HEK293T (cell line): ENCODE measurements at regions not wholly inside any gene's neighbourhood (a gene's known extent, or its start where the extent isn't known, plus 50 kb on each side); places are given as distances from the start of the nearest gene placed in this dataset.

Source experiments
- CTCF ChIA-PET: fragments of 350-600 bp; formaldehyde crosslinking; extraction: SDS; loops from one replicate; lab custom pipeline; 2021; ENCODE audit warnings: antibody characterized with exemption, inconsistent platforms; lab: Yijun Ruan, JAX
- POLR2A ChIA-PET: fragments of 350-600 bp; formaldehyde crosslinking; extraction: SDS; loops from one replicate; lab custom pipeline; 2020; ENCODE audit warnings: antibody characterized with exemption, inconsistent platforms; lab: Yijun Ruan, JAX
- DNase-seq: peaks from one replicate; pipeline ENCODE4 v3.0.0; 2012; ENCODE audit warnings: mixed read lengths; ENCODE audit errors: extremely low spot score
- ARNT ChIP-seq: fragments of 450-650 bp; IDR thresholded peaks from 2 replicates; pipeline ENCODE4 v1.6.1; 2017; ENCODE audit warnings: mild to moderate bottlenecking
- BHLHE40 ChIP-seq: fragments of 450-650 bp; IDR thresholded peaks from 2 replicates; pipeline ENCODE4 v1.6.1; 2016; ENCODE audit warnings: mild to moderate bottlenecking, moderate library complexity, borderline replicate concordance
- CTBP1 ChIP-seq: fragments of 450-650 bp; IDR thresholded peaks from 2 replicates; pipeline ENCODE4 v1.6.1; 2016; ENCODE audit warnings: borderline replicate concordance
- ELF4 ChIP-seq: fragments of 450-650 bp; IDR thresholded peaks from 2 replicates; pipeline ENCODE4 v1.6.1; 2017; ENCODE audit warnings: antibody characterized with exemption
- FOXA1 ChIP-seq: fragments of 450-650 bp; IDR thresholded peaks from 2 replicates; pipeline ENCODE4 v1.6.1; 2016; ENCODE audit warnings: mild to moderate bottlenecking
- FOXK2 ChIP-seq: fragments of 450-650 bp; IDR thresholded peaks from 2 replicates; pipeline ENCODE4 v1.6.1; 2016; ENCODE audit warnings: mild to moderate bottlenecking
- FOXM1 ChIP-seq: fragments of 450-650 bp; IDR thresholded peaks from 2 replicates; pipeline ENCODE4 v1.6.1; 2017; ENCODE audit warnings: mild to moderate bottlenecking, borderline replicate concordance
- HDGF ChIP-seq: fragments of 450-650 bp; IDR thresholded peaks from 2 replicates; pipeline ENCODE4 v1.6.1; 2017; ENCODE audit warnings: antibody characterized with exemption, borderline replicate concordance
- L3MBTL2 ChIP-seq: fragments of 450-650 bp; conservative IDR thresholded peaks from 2 replicates; pipeline ENCODE4 v1.6.1; 2016; ENCODE audit warnings: mild to moderate bottlenecking
- LEF1 ChIP-seq: fragments of 450-650 bp; IDR thresholded peaks from 2 replicates; pipeline ENCODE4 v1.6.1; 2017; ENCODE audit warnings: mild to moderate bottlenecking, borderline replicate concordance
- NFRKB ChIP-seq: fragments of 450-650 bp; IDR thresholded peaks from 2 replicates; pipeline ENCODE4 v1.6.1; 2016; ENCODE audit warnings: mild to moderate bottlenecking, moderate library complexity
- PKNOX1 ChIP-seq: fragments of 450-650 bp; IDR thresholded peaks from 2 replicates; pipeline ENCODE4 v1.6.1; 2016
- SP1 ChIP-seq: fragments of 450-650 bp; IDR thresholded peaks from 2 replicates; pipeline ENCODE4 v1.6.1; 2017
- SUZ12 ChIP-seq: fragments of 450-650 bp; IDR thresholded peaks from 2 replicates; pipeline ENCODE4 v1.6.1; 2016; ENCODE audit warnings: mild to moderate bottlenecking
- TARDBP ChIP-seq: fragments of 450-650 bp; IDR thresholded peaks from 2 replicates; pipeline ENCODE4 v1.6.1; 2016
- ZNF384 ChIP-seq: fragments of 450-650 bp; IDR thresholded peaks from 2 replicates; pipeline ENCODE4 v1.6.1; 2016

GRCh38 chr2:236317938-236318396, 53.8 kb upstream of the ASB18 start:
- TF ChIP-seq NFRKB (no peak), SUZ12 (no peak), FOXA1 (no peak), ARNT (no peak), FOXK2 (no peak), CTBP1 (no peak), L3MBTL2 (no peak), LEF1 (no peak), ZNF384 (no peak), FOXM1 (no peak), HDGF (no peak), PKNOX1 (no peak), ELF4 (no peak)
- no peak for DNase-seq
- ChIA-PET CTCF (no interaction called here), POLR2A (no interaction called here)

DNA sequence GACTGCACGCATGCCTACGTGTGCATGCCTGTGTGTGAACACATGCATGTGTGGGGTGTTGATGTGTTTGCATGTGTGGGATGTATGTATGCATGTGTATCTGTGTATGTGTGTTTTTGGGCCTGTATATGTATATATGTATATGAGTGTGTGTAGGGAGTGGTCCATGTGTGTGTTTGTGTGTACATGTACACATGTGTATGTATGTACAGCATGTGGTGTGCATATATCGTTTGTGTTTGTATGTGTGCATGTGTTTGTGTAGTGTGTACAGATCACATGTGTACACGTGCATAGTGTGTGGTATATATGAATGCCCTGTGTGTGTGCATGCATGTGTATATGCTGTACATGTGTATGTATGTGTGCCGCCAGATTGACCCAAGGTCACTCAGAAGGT, 54.2 kb upstream of the ASB18 start:
- TF ChIP-seq ZNF384 (no peak), FOXK2 (no peak), PKNOX1 (no peak), ELF4 (no peak), FOXM1 (no peak), SUZ12 (no peak), SP1 (no peak), FOXA1 (no peak)
- POLR2A ChIA-PET: no interaction called here
- DNase-seq: no peak
- CTCF ChIA-PET: no interaction called here

DNA sequence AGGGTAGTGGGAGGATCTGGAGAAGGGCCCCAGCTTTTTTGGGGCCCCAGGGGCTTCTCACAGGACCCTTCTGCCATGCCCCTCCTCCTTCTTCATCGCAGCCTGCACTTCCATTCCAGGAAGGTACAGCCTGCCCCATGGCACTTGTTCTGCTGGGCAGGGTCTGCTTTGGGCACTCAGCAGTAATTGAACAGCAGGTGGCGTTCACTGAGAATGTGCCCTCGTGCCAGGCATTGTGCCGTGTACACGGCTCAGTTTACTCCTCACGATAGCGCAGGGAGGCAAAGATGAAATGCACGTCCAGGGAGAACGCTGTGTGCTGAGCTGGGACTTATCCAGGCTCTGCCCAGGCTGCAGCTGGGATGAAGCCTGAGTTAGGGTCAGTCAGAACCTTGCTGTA, 54.8 kb upstream of the ASB18 start:
- no peak for DNase-seq
- CTCF ChIA-PET: no interaction called here
- TF ChIP-seq HDGF: no peak
- no peak for TF ChIP-seq TARDBP
- no peak for TF ChIP-seq FOXA1
- no peak for TF ChIP-seq ELF4
- TF ChIP-seq SUZ12: no peak
- TF ChIP-seq FOXK2: no peak
- TF ChIP-seq BHLHE40: no peak
- no peak for TF ChIP-seq ARNT
- no peak for TF ChIP-seq FOXM1
- TF ChIP-seq PKNOX1: no peak
- no peak for TF ChIP-seq LEF1
- TF ChIP-seq ZNF384: no peak
- no peak for TF ChIP-seq SP1
- TF ChIP-seq L3MBTL2: no peak
- TF ChIP-seq CTBP1: no peak
- TF ChIP-seq NFRKB: no peak
- POLR2A ChIA-PET: no interaction called here

DNA sequence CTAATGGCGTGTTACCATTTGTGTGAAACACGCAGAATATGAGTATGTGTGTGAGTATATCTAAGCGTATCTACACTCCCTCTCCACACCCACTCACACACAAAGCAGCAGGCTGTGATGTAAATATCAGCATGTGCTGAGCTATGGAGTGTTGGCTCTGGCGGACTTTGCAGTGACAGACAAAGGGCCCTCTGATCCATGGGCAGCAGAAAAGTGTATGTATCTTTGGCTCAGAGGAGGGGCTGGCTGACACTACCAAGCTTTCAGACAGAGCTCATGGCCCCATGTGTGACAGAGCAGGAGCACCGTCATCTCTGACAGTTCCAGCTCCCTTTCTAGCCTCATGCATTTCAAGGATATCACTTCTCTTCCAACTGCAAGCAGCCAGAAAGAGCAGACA, 57.2 kb upstream of the ASB18 start:
- DNase-seq: no peak
- TF ChIP-seq TARDBP: no peak
- ChIA-PET POLR2A (no interaction called here), CTCF (interaction anchor here (0.6 kb wide), 2 partner anchors 556 to 1072 kb away, joined by 3 read pairs; no protein-coding TSS in a partner anchor)

GRCh38 chr2:236333417-236334121, 69.4 kb upstream of the ASB18 start:
- CTCF ChIA-PET: no interaction called here
- DNase-seq: no peak
- POLR2A ChIA-PET: no interaction called here
- TF ChIP-seq L3MBTL2: no peak
- TF ChIP-seq HDGF: no peak
- no peak for TF ChIP-seq FOXA1
- TF ChIP-seq SUZ12: no peak
- TF ChIP-seq LEF1: no peak
- TF ChIP-seq ARNT: no peak
- TF ChIP-seq ELF4: no peak
- TF ChIP-seq NFRKB: no peak
- TF ChIP-seq FOXK2: no peak
- TF ChIP-seq BHLHE40: no peak
- TF ChIP-seq PKNOX1: no peak

- TF ChIP-seq SP1 (no peak), ARNT (no peak), BHLHE40 (no peak), FOXK2 (no peak), LEF1 (no peak), NFRKB (no peak), ELF4 (no peak), SUZ12 (no peak), HDGF (no peak), CTBP1 (no peak), TARDBP (no peak), L3MBTL2 (no peak), ZNF384 (no peak), FOXM1 (no peak), FOXA1 (no peak), PKNOX1 (no peak)
- POLR2A ChIA-PET: no interaction called here
- no peak for DNase-seq
- CTCF ChIA-PET: no interaction called here
These were observed 70.1 kb upstream of the ASB18 start for GRCh38 chr2:236334122-236334876.
